Retina (tissue), 1 donor: ENCODE measurements at regions not wholly inside any gene's neighbourhood (a gene's known extent, or its start where the extent isn't known, plus 50 kb on each side); places are given as distances from the start of the nearest gene placed in this dataset.
"Not testable (repeated sequence)": the region's sequence is repeated elsewhere in the genome, so short reads cannot be mapped to it uniquely, and the experiment has no call there.

ENCODE experiments used
- DNase-seq: peaks from one replicate; pipeline ENCODE4 v3.0.0-alpha.2; 2016

GRCh38 chr4:170773709-170774273 is 684.0 kb upstream of the AADAT start:
- no peak for DNase-seq

GRCh38 chr4:170772429-170772828 is 682.7 kb upstream of the AADAT start:
- DNase-seq, result no peak

- no peak for DNase-seq
Measured at GRCh38 chr4:170770664-170771063, 680.9 kb upstream of the AADAT start.

GRCh38 chr4:170769862-170770261 is 680.1 kb upstream of the AADAT start:
- no peak for DNase-seq

- DNase-seq, result no peak
Measured at GRCh38 chr4:170758988-170759387, 669.2 kb upstream of the AADAT start.

GRCh38 chr4:170750519-170750918 is 660.8 kb upstream of the AADAT start:
- DNase-seq, result no peak

GRCh38 chr4:170748975-170749374 is 659.2 kb upstream of the AADAT start:
- DNase-seq, result no peak

GRCh38 chr4:170743633-170744032 is 653.9 kb upstream of the AADAT start:
- DNase-seq, result no peak

GRCh38 chr4:170741856-170742255 is 652.1 kb upstream of the AADAT start:
- no peak for DNase-seq

GRCh38 chr4:170736710-170737109 is 647.0 kb upstream of the AADAT start:
- no peak for DNase-seq

GRCh38 chr4:170729897-170730296 is 640.1 kb upstream of the AADAT start:
- DNase-seq, result no peak

GRCh38 chr4:170729236-170729635 is 639.5 kb upstream of the AADAT start:
- DNase-seq, result no peak

GRCh38 chr4:170724191-170724590 is 634.4 kb upstream of the AADAT start:
- no peak for DNase-seq

- no peak for DNase-seq
Measured at GRCh38 chr4:170723171-170723570, 633.4 kb upstream of the AADAT start.

GRCh38 chr4:170721812-170722373 is 632.1 kb upstream of the AADAT start:
- DNase-seq, result no peak

- DNase-seq, result no peak
Measured at GRCh38 chr4:170716868-170717267, 627.1 kb upstream of the AADAT start.

GRCh38 chr4:170705907-170706306 is 616.2 kb upstream of the AADAT start:
- DNase-seq, result no peak

GRCh38 chr4:170700064-170700463 is 610.3 kb upstream of the AADAT start:
- DNase-seq, result no peak

GRCh38 chr4:170698334-170698733 is 608.6 kb upstream of the AADAT start:
- DNase-seq, result no peak

- no peak for DNase-seq
Measured at GRCh38 chr4:170697845-170698244, 608.1 kb upstream of the AADAT start.

GRCh38 chr4:170697045-170697444 is 607.3 kb upstream of the AADAT start:
- DNase-seq, result no peak

- DNase-seq, result no peak
Measured at GRCh38 chr4:170691168-170691567, 601.4 kb upstream of the AADAT start.

GRCh38 chr4:170687751-170688150 is 598.0 kb upstream of the AADAT start:
- DNase-seq, result no peak

GRCh38 chr4:170685701-170686100 is 595.9 kb upstream of the AADAT start:
- not testable (repeated sequence) for DNase-seq

GRCh38 chr4:170682558-170683294 is 593.0 kb upstream of the AADAT start:
- no peak for DNase-seq
